Trophoblast cell (in vitro differentiated cells and primary cell): ENCODE measurements at regions not wholly inside any gene's neighbourhood (a gene's known extent, or its start where the extent isn't known, plus 50 kb on each side); places are given as distances from the start of the nearest gene placed in this dataset.

ENCODE experiments used
- DNase-seq, 2 donors: peaks; one replicate each; pipeline ENCODE4 v3.0.0-alpha.2; 2016
- H2AFZ ChIP-seq: 2 replicates; pipeline ENCODE4 v1.6.1; 2013; ENCODE audit warnings: low read length, moderate library complexity, mild to moderate bottlenecking; ENCODE audit not compliant: insufficient read depth, poor library complexity
- H2AK5ac ChIP-seq: 2 replicates; pipeline ENCODE4 v1.6.1; 2013; ENCODE audit warnings: mild to moderate bottlenecking, low read length
- H2BK120ac ChIP-seq: 2 replicates; pipeline ENCODE4 v1.6.1; 2013; ENCODE audit warnings: low read length, mild to moderate bottlenecking, moderate library complexity; ENCODE audit not compliant: insufficient read depth, poor library complexity
- H2BK12ac ChIP-seq: 2 replicates; pipeline ENCODE4 v1.6.1; 2013; ENCODE audit warnings: mild to moderate bottlenecking, low read length, moderate library complexity
- H2BK5ac ChIP-seq: 2 replicates; pipeline ENCODE4 v1.6.1; 2013; ENCODE audit warnings: low read length, low read depth, moderate library complexity, mild to moderate bottlenecking; ENCODE audit not compliant: poor library complexity
- H3K14ac ChIP-seq: 2 replicates; pipeline ENCODE4 v1.6.1; 2013; ENCODE audit warnings: mild to moderate bottlenecking, low read length
- H3K18ac ChIP-seq: 2 replicates; pipeline ENCODE4 v1.6.1; 2013; ENCODE audit warnings: mild to moderate bottlenecking, low read length
- H3K23ac ChIP-seq: 2 replicates; pipeline ENCODE4 v1.6.1; 2013; ENCODE audit warnings: low read length
- H3K27ac ChIP-seq: 2 replicates; pipeline ENCODE4 v1.5.1; 2013; ENCODE audit warnings: low read depth, mild to moderate bottlenecking, inconsistent platforms, low read length, moderate library complexity
- H3K27me3 ChIP-seq: 2 replicates; pipeline ENCODE4 v1.6.1; 2013; ENCODE audit warnings: inconsistent platforms, mild to moderate bottlenecking, low read length, moderate library complexity; ENCODE audit not compliant: insufficient read depth
- H3K36me3 ChIP-seq, 2 experiments: 1 replicate in 1 of 2; 2 replicates in 1 of 2; pipeline ENCODE4 v1.6.1; 2013; ENCODE audit warnings: low read length in 2 of 2, mild to moderate bottlenecking in 2 of 2, moderate library complexity in 1 of 2; ENCODE audit not compliant: insufficient read depth in 2 of 2, control insufficient read depth in 1 of 2
- H3K4ac ChIP-seq: 2 replicates; pipeline ENCODE4 v1.6.1; 2013; ENCODE audit warnings: low read depth, mild to moderate bottlenecking, low read length, moderate library complexity
- H3K4me1 ChIP-seq, 2 experiments: 1 replicate in 1 of 2; 2 replicates in 1 of 2; pipeline ENCODE4 v1.6.1; 2013; ENCODE audit warnings: low read length in 2 of 2, mild to moderate bottlenecking in 2 of 2, moderate library complexity in 1 of 2; ENCODE audit not compliant: insufficient read depth in 2 of 2, control insufficient read depth in 1 of 2
- H3K4me2 ChIP-seq: 2 replicates; pipeline ENCODE4 v1.6.1; 2013; ENCODE audit warnings: inconsistent platforms, mild to moderate bottlenecking, low read length, moderate library complexity
- H3K4me3 ChIP-seq: 2 replicates; pipeline ENCODE4 v1.5.1; 2013; ENCODE audit warnings: mild to moderate bottlenecking, low read depth, low read length, inconsistent platforms
- H3K79me1 ChIP-seq: one replicate; pipeline ENCODE4 v1.6.1; 2013; ENCODE audit warnings: low read length
- H3K79me2 ChIP-seq: 2 replicates; pipeline ENCODE4 v1.6.1; 2013; ENCODE audit warnings: low read length, mild to moderate bottlenecking; ENCODE audit not compliant: control insufficient read depth, insufficient read depth, poor library complexity
- H3K9ac ChIP-seq: 2 replicates; pipeline ENCODE4 v1.6.1; 2013; ENCODE audit warnings: mild to moderate bottlenecking, low read length
- H3K9me3 ChIP-seq: 2 replicates; pipeline ENCODE4 v1.6.1; 2013; ENCODE audit warnings: low read depth, mild to moderate bottlenecking, control low read depth, inconsistent platforms, low read length; ENCODE audit not compliant: insufficient read depth
- H4K12ac ChIP-seq: 2 replicates; pipeline ENCODE4 v1.6.1; 2013; ENCODE audit warnings: low read depth, mild to moderate bottlenecking, low read length, moderate library complexity
- H4K8ac ChIP-seq: 2 replicates; pipeline ENCODE4 v1.6.1; 2013; ENCODE audit warnings: low read depth, mild to moderate bottlenecking, low read length, moderate library complexity
- H4K91ac ChIP-seq: one replicate; pipeline ENCODE4 v1.6.1; 2013; ENCODE audit warnings: low read depth, mild to moderate bottlenecking, low read length, moderate library complexity
- WGBS: extraction: QIAGEN DNeasy Blood & Tissue Kit; methylation state at CpG from one replicate; pipeline ENCODE4 v1.1.7; 2013; ENCODE audit warnings: missing lambda C conversion rate; ENCODE audit not compliant: insufficient read length, insufficient coverage; ENCODE audit errors: extremely low coverage; 5-methylcytosine and 5-hydroxymethylcytosine counted together

GRCh38 chr13:53545340-53545941 is 516.8 kb downstream of the OLFM4 start:
- no CpG with 5 or more reads among the region's 1 CpG for whole genome bisulfite sequencing
- Histone ChIP-seq H3K9me3 (peaks cover 4% of the 10 kb centered on the region), H3K18ac (no peak overlapping the region), H3K27ac (no peak overlapping the region), H3K79me2 (no peaks in the 10 kb centered on the region), H2BK12ac (no peak overlapping the region), H3K23ac (no peak overlapping the region), H4K12ac (no peak overlapping the region), H2BK5ac (no peak overlapping the region), H3K4me3 (no peak overlapping the region), H3K4ac (no peak overlapping the region), H3K9ac (no peak overlapping the region), H4K8ac (no peak overlapping the region), H3K27me3 (no peaks in the 10 kb centered on the region), H2AFZ (no peak overlapping the region), H3K4me2 (no peak overlapping the region), H4K91ac (no peak overlapping the region), H3K14ac (no peak overlapping the region), H2BK120ac (no peak overlapping the region), H2AK5ac (no peak overlapping the region), H3K79me1 (no peaks in the 10 kb centered on the region), H3K36me3 (no peaks in the 10 kb centered on the region), H3K4me1 (no peaks in the 10 kb centered on the region)
- DNase-seq: no peak

- no peaks in the 10 kb centered on the region for H3K4me1 ChIP-seq
- no CpG with 5 or more reads among the region's 1 CpG for WGBS
Observed at GRCh38 chr13:53560556-53560955, 531.9 kb downstream of the OLFM4 start.

GRCh38 chr13:53562419-53562818 is 533.8 kb downstream of the OLFM4 start:
- Histone ChIP-seq H3K4ac (no peak overlapping the region), H2BK5ac (no peak overlapping the region), H2BK12ac (no peak overlapping the region), H3K4me1 (no peaks in the 10 kb centered on the region), H3K4me2 (no peak overlapping the region), H3K36me3 (no peaks in the 10 kb centered on the region), H3K27me3 (no peaks in the 10 kb centered on the region), H3K9me3 (no peaks in the 10 kb centered on the region), H3K27ac (no peak overlapping the region), H2BK120ac (no peak overlapping the region), H3K79me1 (no peaks in the 10 kb centered on the region), H3K9ac (no peak overlapping the region), H2AFZ (no peak overlapping the region), H4K12ac (no peak overlapping the region), H3K23ac (no peak overlapping the region), H4K91ac (no peak overlapping the region), H3K79me2 (no peaks in the 10 kb centered on the region), H3K18ac (no peak overlapping the region), H2AK5ac (no peak overlapping the region), H3K14ac (no peak overlapping the region), H4K8ac (no peak overlapping the region), H3K4me3 (no peak overlapping the region)
- no peak for DNase-seq
- no CpG with 5 or more reads among the region's 2 CpGs for WGBS

More at GRCh38 chr13:53560556-53560955, 531.9 kb downstream of the OLFM4 start:
- Histone ChIP-seq H4K91ac (no peak overlapping the region), H3K27ac (no peak overlapping the region), H3K36me3 (no peaks in the 10 kb centered on the region), H3K27me3 (no peaks in the 10 kb centered on the region), H3K23ac (no peak overlapping the region), H2BK120ac (no peak overlapping the region), H4K12ac (no peak overlapping the region), H3K4me2 (no peak overlapping the region), H2BK12ac (no peak overlapping the region), H2AK5ac (no peak overlapping the region), H3K9me3 (no peaks in the 10 kb centered on the region), H3K18ac (no peak overlapping the region), H3K79me2 (no peaks in the 10 kb centered on the region), H2AFZ (no peak overlapping the region), H2BK5ac (no peak overlapping the region), H3K14ac (no peak overlapping the region), H4K8ac (no peak overlapping the region), H3K9ac (no peak overlapping the region), H3K4me3 (no peak overlapping the region), H3K79me1 (no peaks in the 10 kb centered on the region), H3K4ac (no peak overlapping the region)
- DNase-seq: no peak

- no peaks in the 10 kb centered on the region for H3K27me3 ChIP-seq
- H3K4me1 ChIP-seq: no peaks in the 10 kb centered on the region
- H2BK5ac ChIP-seq: no peak overlapping the region
- no peak overlapping the region for H3K4me3 ChIP-seq
- H3K36me3 ChIP-seq: no peaks in the 10 kb centered on the region
- no peak for DNase-seq
- H3K79me2 ChIP-seq: no peaks in the 10 kb centered on the region
- H3K4me2 ChIP-seq: no peak overlapping the region
- no peak overlapping the region for H4K8ac ChIP-seq
- no peak overlapping the region for H4K91ac ChIP-seq
- H3K14ac ChIP-seq: no peak overlapping the region
- no peak overlapping the region for H2BK120ac ChIP-seq
- no peak overlapping the region for H3K18ac ChIP-seq
- no peak overlapping the region for H2AK5ac ChIP-seq
- no peak overlapping the region for H2BK12ac ChIP-seq
- no CpG with 5 or more reads among the region's 1 CpG for WGBS
- no peaks in the 10 kb centered on the region for H3K79me1 ChIP-seq
- no peak overlapping the region for H3K27ac ChIP-seq
- no peak overlapping the region for H2AFZ ChIP-seq
- H3K4ac ChIP-seq: no peak overlapping the region
- H3K9me3 ChIP-seq: no peaks in the 10 kb centered on the region
- no peak overlapping the region for H4K12ac ChIP-seq
- no peak overlapping the region for H3K9ac ChIP-seq
- H3K23ac ChIP-seq: no peak overlapping the region
Observed at GRCh38 chr13:53568491-53568890, 539.9 kb downstream of the OLFM4 start.
